ENCODE measurements at regions not wholly inside any gene's neighbourhood (a gene's known extent, or its start where the extent isn't known, plus 50 kb on each side); places are given as distances from the start of the nearest gene placed in this dataset.

GRCh38 chr15:69808756-69809155 lies 289.0 kb downstream of the TLE3 start:
- Histone ChIP-seq H3K4me3 (ENCODE audit: low read length) (no peak overlapping the region), H3K4me1 (ENCODE audit: control insufficient read depth, insufficient read depth, low read length) (peaks cover 4% of the 10 kb centered on the region), H3K9me3 (ENCODE audit: control insufficient read depth, insufficient read depth, low read length) (no peaks in the 10 kb centered on the region), H3K36me3 (ENCODE audit: control insufficient read depth, insufficient read depth, low read length) (no peaks in the 10 kb centered on the region), H3K27me3 (ENCODE audit: control insufficient read depth, insufficient read depth, low read length) (no peaks in the 10 kb centered on the region), H3K27ac (ENCODE audit: low read length) (no peak overlapping the region)
- TF ChIP-seq CTCF (IDR thresholded peaks at IDR 0.05), result no peak
- Mint-ChIP-seq H3K27ac (no peak overlapping the region), H3K4me3 (no peak overlapping the region), H3K27me3 (ENCODE audit: low read depth in 2 of 2) (peaks cover 36 to 62% of the 10 kb centered on the region in 2 donors), H3K36me3 (no peaks in the 10 kb centered on the region), H3K9me3 (no peaks in the 10 kb centered on the region), H3K4me1 (peaks cover 0 to 10% of the 10 kb centered on the region in 2 donors)
- DNase-seq (no peak), ATAC-seq (no peak)
- 94% methylated on average over 4 of the region's 4 CpGs for WGBS (ENCODE audit: insufficient coverage)
- intact Hi-C loops (cut with micrococcal nuclease), result no loop called here

GRCh38 chr15:69809421-69809820 lies 288.3 kb downstream of the TLE3 start:
- H3K9me3 ChIP-seq (ENCODE audit: control insufficient read depth, insufficient read depth, low read length), result no peaks in the 10 kb centered on the region
- DNase-seq (no peak), ATAC-seq (no peak)
- H3K4me1 ChIP-seq (ENCODE audit: control insufficient read depth, insufficient read depth, low read length), result peaks cover 4% of the 10 kb centered on the region
- Mint-ChIP-seq H3K4me3 (no peak overlapping the region), H3K27me3 (ENCODE audit: low read depth in 2 of 2) (peaks cover 36 to 58% of the 10 kb centered on the region in 2 donors), H3K27ac (no peak overlapping the region), H3K4me1 (peaks cover 0 to 10% of the 10 kb centered on the region in 2 donors), H3K36me3 (no peaks in the 10 kb centered on the region), H3K9me3 (no peaks in the 10 kb centered on the region)
- no peak overlapping the region for H3K27ac ChIP-seq (ENCODE audit: low read length)
- intact Hi-C loops (cut with micrococcal nuclease), result no loop called here
- no peaks in the 10 kb centered on the region for H3K36me3 ChIP-seq (ENCODE audit: control insufficient read depth, insufficient read depth, low read length)
- TF ChIP-seq CTCF (IDR thresholded peaks at IDR 0.05), result no peak
- H3K27me3 ChIP-seq (ENCODE audit: control insufficient read depth, insufficient read depth, low read length), result no peaks in the 10 kb centered on the region
- WGBS (ENCODE audit: insufficient coverage), result 89% methylated on average over 2 of the region's 2 CpGs
- H3K4me3 ChIP-seq (ENCODE audit: low read length), result no peak overlapping the region

GRCh38 chr15:69810431-69811354 lies 287.0 kb downstream of the TLE3 start:
- intact Hi-C loops (cut with micrococcal nuclease), result no loop called here
- H3K9me3 ChIP-seq (ENCODE audit: control insufficient read depth, insufficient read depth, low read length), result no peaks in the 10 kb centered on the region
- no peak for TF ChIP-seq CTCF (IDR thresholded peaks at IDR 0.05)
- Mint-ChIP-seq H3K4me3 (no peak overlapping the region), H3K27ac (no peak overlapping the region), H3K4me1 (peaks cover 0 to 8% of the 10 kb centered on the region in 2 donors), H3K27me3 (ENCODE audit: low read depth in 2 of 2) (peaks cover 34 to 58% of the 10 kb centered on the region in 2 donors), H3K9me3 (no peaks in the 10 kb centered on the region), H3K36me3 (no peaks in the 10 kb centered on the region)
- H3K27ac ChIP-seq (ENCODE audit: low read length), result no peak overlapping the region
- no peaks in the 10 kb centered on the region for H3K36me3 ChIP-seq (ENCODE audit: control insufficient read depth, insufficient read depth, low read length)
- DNase-seq, result no peak
- H3K27me3 ChIP-seq (ENCODE audit: control insufficient read depth, insufficient read depth, low read length), result no peaks in the 10 kb centered on the region
- ATAC-seq, result no peak
- peaks cover 5% of the 10 kb centered on the region for H3K4me1 ChIP-seq (ENCODE audit: control insufficient read depth, insufficient read depth, low read length)
- no peak overlapping the region for H3K4me3 ChIP-seq (ENCODE audit: low read length)
- WGBS (ENCODE audit: insufficient coverage), result 66% methylated on average over 14 of the region's 14 CpGs
